HUES6 (cell line): ENCODE measurements at regions not wholly inside any gene's neighbourhood (a gene's known extent, or its start where the extent isn't known, plus 50 kb on each side); places are given as distances from the start of the nearest gene placed in this dataset.
"Not testable (repeated sequence)": the region's sequence is repeated elsewhere in the genome, so short reads cannot be mapped to it uniquely, and the experiment has no call there.

Source experiments
- H3K27ac ChIP-seq: 2 replicates; pipeline ENCODE4 v1.7.0; 2013; ENCODE audit warnings: low read depth, mild to moderate bottlenecking, low read length, inconsistent platforms
- H3K27me3 ChIP-seq: 2 replicates; pipeline ENCODE4 v1.6.1; 2013; ENCODE audit warnings: low read length; ENCODE audit not compliant: control insufficient read depth, insufficient read depth
- H3K36me3 ChIP-seq: 2 replicates; pipeline ENCODE4 v1.6.1; 2013; ENCODE audit warnings: low read length; ENCODE audit not compliant: control insufficient read depth, insufficient read depth
- H3K4me1 ChIP-seq: 2 replicates; pipeline ENCODE4 v1.6.1; 2013; ENCODE audit warnings: low read length; ENCODE audit not compliant: control insufficient read depth, insufficient read depth
- H3K4me3 ChIP-seq: 2 replicates; pipeline ENCODE4 v1.5.1; 2013; ENCODE audit warnings: low read depth, low read length
- H3K9ac ChIP-seq: one replicate; pipeline ENCODE4 v1.6.1; 2013; ENCODE audit warnings: mild to moderate bottlenecking, low read length
- H3K9me3 ChIP-seq: 2 replicates; pipeline ENCODE4 v1.6.1; 2013; ENCODE audit warnings: low read depth, low read length; ENCODE audit not compliant: control insufficient read depth, insufficient read depth

DNA sequence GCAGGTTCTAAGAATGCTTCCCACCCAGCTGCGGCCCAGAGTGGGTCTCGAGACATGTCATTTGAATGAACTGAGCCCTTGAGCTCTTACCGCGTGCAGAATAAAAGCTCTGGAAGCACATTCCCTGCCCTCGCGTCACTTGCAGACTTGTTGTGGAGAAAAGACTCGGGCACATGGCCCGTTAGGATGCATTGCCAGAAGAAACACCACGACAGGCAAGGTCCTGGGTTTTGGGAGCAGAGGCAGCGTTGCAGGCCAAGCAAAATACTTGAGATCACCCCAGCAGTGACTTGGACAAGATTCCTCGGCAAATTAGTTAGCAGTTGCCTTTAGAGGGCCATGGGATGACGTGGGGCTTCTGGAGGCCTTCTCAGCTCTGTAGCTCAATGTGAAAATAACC, 170.8 kb upstream of the MSX2 start:
- Histone ChIP-seq H3K4me1 (no peaks in the 10 kb centered on the region), H3K9me3 (no peaks in the 10 kb centered on the region), H3K36me3 (no peaks in the 10 kb centered on the region), H3K4me3 (no peak overlapping the region), H3K27me3 (no peaks in the 10 kb centered on the region), H3K27ac (no peak overlapping the region), H3K9ac (no peak overlapping the region)

DNA sequence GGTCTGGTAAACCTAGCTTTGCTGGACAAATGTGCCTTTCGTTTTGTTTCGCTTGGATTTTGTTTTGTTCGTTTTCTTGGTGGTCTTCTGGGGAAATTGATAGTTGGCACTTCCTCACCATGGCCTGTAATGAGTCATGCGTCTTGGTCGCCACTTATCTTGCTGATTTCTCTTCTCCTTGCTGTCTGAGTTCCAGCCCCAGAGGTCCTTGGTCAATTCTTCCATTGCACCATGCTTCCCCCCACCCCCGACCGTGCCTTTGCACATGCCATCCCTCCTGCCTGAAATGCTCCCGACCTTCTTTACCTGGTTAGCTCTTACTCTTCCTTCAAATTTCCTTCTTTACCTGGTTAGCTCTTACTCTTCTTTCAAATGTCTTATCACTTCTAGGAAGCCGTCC, 168.7 kb upstream of the MSX2 start:
- Histone ChIP-seq H3K27ac (no peak overlapping the region), H3K27me3 (no peaks in the 10 kb centered on the region)

DNA sequence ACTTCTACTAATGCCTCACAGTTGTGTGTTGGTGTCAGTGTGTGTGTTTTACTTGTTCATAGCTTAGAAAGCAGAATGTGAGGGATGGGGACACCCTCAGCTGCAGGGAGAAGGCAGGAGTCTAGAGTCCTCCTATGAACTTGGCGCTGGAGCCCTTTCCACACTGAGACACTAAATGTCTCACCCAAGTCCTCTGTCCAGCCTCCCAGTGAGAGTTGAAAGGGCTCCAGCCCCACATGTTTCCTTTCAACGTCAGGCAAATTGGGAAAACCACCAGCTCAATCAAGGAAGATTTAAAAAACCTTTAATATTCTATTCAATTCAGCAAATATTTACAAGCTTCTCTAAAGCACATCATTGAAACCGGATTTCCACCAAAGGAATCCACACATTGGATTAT, 167.6 kb upstream of the MSX2 start:
- no peak overlapping the region for H3K4me3 ChIP-seq
- peaks cover 7% of the 10 kb centered on the region; the same call in 1 of the 2 replicates for H3K4me1 ChIP-seq
- no peak overlapping the region for H3K9ac ChIP-seq
- peaks cover 6% of the 10 kb centered on the region; the same call in 1 of the 2 replicates for H3K27me3 ChIP-seq
- H3K27ac ChIP-seq: no peak overlapping the region
- no peaks in the 10 kb centered on the region for H3K36me3 ChIP-seq
- no peaks in the 10 kb centered on the region; the same call in 1 of the 2 replicates for H3K9me3 ChIP-seq

More for the DNA sequence above, 168.7 kb upstream of the MSX2 start:
- peaks cover 7% of the 10 kb centered on the region; the same call in 1 of the 2 replicates for H3K4me1 ChIP-seq
- no peaks in the 10 kb centered on the region for H3K36me3 ChIP-seq
- H3K9ac ChIP-seq: no peak overlapping the region
- H3K9me3 ChIP-seq: no peaks in the 10 kb centered on the region
- H3K4me3 ChIP-seq: no peak overlapping the region

DNA sequence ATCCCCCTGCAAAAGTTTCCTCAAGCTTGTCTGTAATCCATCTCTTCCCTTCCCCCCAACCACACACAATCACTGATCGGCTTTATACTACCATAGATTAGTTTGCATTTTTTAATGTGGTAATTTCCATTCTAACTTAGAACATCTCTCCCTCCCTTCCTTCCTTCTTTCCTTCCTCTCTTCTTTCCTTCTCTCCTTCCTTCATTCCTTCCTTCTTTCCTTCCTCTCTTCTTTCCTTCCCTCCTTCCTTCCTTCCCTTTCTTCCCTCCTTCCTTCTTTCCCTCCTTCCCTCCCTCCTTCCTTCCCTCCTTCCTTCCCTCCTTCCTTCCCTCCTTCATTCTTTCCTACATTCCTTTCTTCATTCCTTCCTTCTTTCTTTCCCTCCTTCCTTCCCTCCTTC, 166.2 kb upstream of the MSX2 start:
- no peak overlapping the region for H3K27ac ChIP-seq
- no peaks in the 10 kb centered on the region for H3K36me3 ChIP-seq
- no peak overlapping the region for H3K9ac ChIP-seq
- H3K9me3 ChIP-seq: no peaks in the 10 kb centered on the region; the same call in 1 of the 2 replicates
- peaks cover 7% of the 10 kb centered on the region; the same call in 1 of the 2 replicates for H3K4me1 ChIP-seq
- no peak overlapping the region for H3K4me3 ChIP-seq
- H3K27me3 ChIP-seq: peaks cover 6% of the 10 kb centered on the region; the same call in 1 of the 2 replicates

DNA sequence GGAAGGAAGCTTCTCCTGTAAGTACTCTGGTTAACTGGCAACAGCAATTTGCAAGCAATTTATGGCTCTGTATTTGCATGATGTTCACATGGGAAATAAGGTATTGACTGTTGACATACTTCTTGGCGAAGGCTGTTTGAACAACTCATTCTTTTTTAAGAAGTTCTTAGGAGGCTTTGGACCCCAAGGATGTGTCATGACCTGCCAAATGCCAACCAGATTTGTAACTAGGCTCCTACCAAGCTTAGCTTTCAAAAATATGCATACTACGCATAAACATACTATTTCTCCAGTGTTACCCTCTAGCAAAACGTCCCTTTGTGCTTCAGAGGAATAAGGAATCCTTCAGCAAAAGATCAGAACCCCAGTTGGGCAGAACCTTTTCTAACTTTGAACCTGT, 165.2 kb upstream of the MSX2 start:
- H3K27ac ChIP-seq: no peak overlapping the region

DNA sequence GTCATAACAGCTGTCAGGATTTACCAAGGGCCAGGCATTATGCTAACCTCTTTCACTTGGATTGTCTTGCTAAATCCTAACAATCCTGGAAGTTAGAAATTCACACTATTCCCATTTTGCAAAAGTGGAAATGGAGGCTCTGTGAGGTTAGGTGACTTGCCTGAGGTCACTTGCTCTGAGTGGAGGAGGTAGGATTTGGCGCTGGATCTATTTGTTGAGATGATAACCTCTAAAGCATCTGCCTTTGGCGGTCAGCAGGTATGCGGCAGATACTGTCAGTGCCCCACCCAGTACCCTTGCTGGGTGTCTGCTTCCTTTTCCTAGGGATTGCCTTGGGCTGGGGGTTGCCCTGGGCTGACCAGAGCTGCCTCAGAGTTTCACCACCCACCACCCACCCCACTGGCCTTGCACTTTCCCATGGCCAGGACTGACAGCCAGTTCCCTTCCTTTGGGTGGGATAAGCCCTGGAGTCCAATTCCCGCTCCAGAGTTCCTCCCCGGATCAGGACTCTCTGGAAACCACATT, 164.8 kb upstream of the MSX2 start:
- H3K9me3 ChIP-seq: no peaks in the 10 kb centered on the region; the same call in 1 of the 2 replicates
- no peaks in the 10 kb centered on the region for H3K36me3 ChIP-seq
- H3K4me3 ChIP-seq: no peak overlapping the region
- H3K27ac ChIP-seq: no peak overlapping the region
- peaks cover 7% of the 10 kb centered on the region; the same call in 1 of the 2 replicates for H3K4me1 ChIP-seq
- no peak overlapping the region for H3K9ac ChIP-seq
- peaks cover 6% of the 10 kb centered on the region; the same call in 1 of the 2 replicates for H3K27me3 ChIP-seq

More for the DNA sequence above, 165.2 kb upstream of the MSX2 start:
- H3K9me3 ChIP-seq: no peaks in the 10 kb centered on the region; the same call in 1 of the 2 replicates
- no peak overlapping the region for H3K4me3 ChIP-seq
- peaks cover 7% of the 10 kb centered on the region; the same call in 1 of the 2 replicates for H3K4me1 ChIP-seq
- H3K27me3 ChIP-seq: peaks cover 6% of the 10 kb centered on the region; the same call in 1 of the 2 replicates
- no peaks in the 10 kb centered on the region for H3K36me3 ChIP-seq
- H3K9ac ChIP-seq: no peak overlapping the region

DNA sequence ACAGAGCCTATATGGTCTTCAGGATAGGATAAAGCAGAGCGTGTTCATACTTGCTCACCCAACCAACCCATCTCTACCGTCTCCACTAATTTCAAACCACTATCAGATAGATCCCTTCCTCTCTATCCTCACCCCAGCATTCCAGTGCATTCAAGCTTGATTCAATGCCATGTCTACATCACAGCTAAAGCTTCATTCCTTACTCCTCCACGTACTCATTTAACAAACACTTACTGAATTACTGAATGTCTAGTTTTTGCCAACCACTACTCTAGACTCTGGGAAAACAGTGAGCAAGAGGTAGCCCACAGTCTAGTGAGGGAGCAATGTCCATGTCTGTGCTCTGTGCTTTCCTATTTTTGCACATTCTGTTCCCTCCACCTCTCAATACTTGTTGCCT, 163.5 kb upstream of the MSX2 start:
- Histone ChIP-seq H3K36me3 (no peaks in the 10 kb centered on the region), H3K27me3 (peaks cover 6% of the 10 kb centered on the region; the same call in 1 of the 2 replicates), H3K27ac (no peak overlapping the region), H3K9ac (no peak overlapping the region), H3K9me3 (no peaks in the 10 kb centered on the region; the same call in 1 of the 2 replicates), H3K4me3 (no peak overlapping the region), H3K4me1 (peaks cover 7% of the 10 kb centered on the region; the same call in 1 of the 2 replicates)

DNA sequence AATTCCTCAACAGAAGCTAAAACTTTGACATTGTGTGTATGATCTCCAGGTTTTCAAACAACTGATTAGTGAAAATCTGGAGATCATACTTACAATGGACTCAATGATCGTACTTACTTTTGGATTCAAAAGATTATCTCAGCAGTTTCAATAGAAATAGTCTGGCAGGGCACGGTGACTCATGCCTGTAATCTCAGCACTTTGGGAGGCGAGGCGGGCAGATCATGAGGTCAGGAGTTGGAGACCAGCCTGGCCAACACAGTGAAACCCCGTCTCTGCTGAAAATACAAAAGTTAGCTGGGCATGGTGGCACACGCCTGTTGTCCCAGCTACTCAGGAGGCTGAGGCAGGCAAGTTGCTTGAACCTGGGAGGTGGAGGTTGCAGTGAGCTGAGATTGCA, 161.3 kb upstream of the MSX2 start:
- H3K9me3 ChIP-seq, H3K36me3 ChIP-seq, H3K27ac ChIP-seq, H3K9ac ChIP-seq, H3K4me1 ChIP-seq, H3K4me3 ChIP-seq, H3K27me3 ChIP-seq: not testable (repeated sequence)

DNA sequence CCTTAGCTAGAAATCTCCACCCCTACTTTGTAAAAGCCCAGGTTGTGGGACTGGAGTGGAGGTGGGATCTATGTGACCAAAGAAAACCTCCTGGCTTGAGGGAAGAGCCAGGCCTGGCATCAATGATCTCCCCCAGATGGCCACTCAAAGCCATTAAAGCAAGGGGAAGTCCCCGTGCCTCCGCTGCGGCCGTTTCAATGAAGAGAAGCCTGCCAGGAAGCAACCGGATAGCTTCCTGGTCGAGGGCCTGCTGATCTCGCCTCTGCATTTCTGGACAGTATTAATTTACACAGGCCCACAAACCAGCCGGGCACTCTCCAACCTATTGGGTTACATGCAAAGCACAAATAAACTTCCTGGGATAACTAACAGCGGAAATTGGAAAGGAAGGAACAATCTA, 160.5 kb upstream of the MSX2 start:
- H3K4me3 ChIP-seq: no peak overlapping the region
- peaks cover 6% of the 10 kb centered on the region; the same call in 1 of the 2 replicates for H3K27me3 ChIP-seq
- no peak overlapping the region for H3K9ac ChIP-seq
- H3K27ac ChIP-seq: no peak overlapping the region
- H3K4me1 ChIP-seq: peaks cover 7% of the 10 kb centered on the region; the same call in 1 of the 2 replicates
- no peaks in the 10 kb centered on the region; the same call in 1 of the 2 replicates for H3K9me3 ChIP-seq
- no peaks in the 10 kb centered on the region for H3K36me3 ChIP-seq

DNA sequence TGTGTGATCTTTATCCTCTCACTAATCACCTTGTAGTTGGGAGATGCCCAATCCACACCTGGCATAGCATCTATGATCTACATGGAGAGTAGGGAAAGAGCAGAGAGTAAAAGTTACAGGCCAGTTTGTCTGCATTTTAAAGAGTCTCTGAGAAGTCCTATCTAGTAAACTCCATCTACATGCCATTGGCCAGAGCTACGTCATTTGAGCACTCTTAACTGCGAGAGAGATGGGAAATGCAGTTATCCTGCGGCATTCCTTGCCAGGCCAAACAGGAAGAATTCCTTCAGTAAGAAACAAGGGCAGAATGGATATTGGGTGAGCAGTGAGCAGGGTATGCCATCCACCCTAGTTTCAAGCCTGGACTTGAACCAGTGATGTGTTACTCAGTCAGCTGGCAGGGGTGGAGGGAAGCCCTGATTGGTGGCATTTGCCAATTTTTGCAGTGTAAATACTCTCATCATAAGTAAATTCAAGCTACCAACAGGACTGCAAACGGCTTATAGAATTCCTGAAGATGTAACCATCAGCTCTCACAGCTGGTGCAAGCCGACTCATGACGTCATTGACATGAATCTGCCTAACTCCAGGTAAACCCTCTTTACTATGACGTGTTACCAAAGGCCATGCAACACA, 156.8 kb upstream of the MSX2 start:
- Histone ChIP-seq H3K27me3 (no peaks in the 10 kb centered on the region), H3K36me3 (no peaks in the 10 kb centered on the region), H3K27ac (no peak overlapping the region), H3K4me1 (peaks cover 15% of the 10 kb centered on the region; the same call in 1 of the 2 replicates), H3K9ac (no peak overlapping the region), H3K9me3 (no peaks in the 10 kb centered on the region), H3K4me3 (no peak overlapping the region)

DNA sequence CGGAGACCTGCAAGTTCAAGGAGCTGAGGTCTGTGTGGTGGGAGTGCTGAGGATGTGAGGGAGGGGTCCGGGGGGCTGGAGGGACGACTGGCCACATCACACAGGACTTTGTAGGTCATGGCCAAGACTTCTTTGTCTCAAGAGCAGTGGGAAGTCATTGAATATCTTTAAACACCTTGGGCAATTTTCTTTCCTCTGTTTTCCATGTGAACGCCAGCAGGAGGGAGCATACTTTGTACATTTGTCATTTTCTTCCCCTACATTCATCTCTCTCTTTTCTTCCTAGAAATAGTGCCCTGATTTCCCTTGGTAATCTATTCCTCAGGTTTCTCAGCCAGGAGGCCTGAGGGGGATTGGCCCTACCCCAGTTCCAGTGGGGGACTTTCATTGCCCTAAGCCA, 153.7 kb upstream of the MSX2 start:
- H3K36me3 ChIP-seq: no peaks in the 10 kb centered on the region
- no peak overlapping the region for H3K9ac ChIP-seq
- H3K4me3 ChIP-seq: no peak overlapping the region
- no peak overlapping the region for H3K27ac ChIP-seq
- H3K9me3 ChIP-seq: no peaks in the 10 kb centered on the region
- H3K4me1 ChIP-seq: peaks cover 15% of the 10 kb centered on the region; the same call in 1 of the 2 replicates
- H3K27me3 ChIP-seq: no peaks in the 10 kb centered on the region
